ENCODE measurements at regions not wholly inside any gene's neighbourhood (a gene's known extent, or its start where the extent isn't known, plus 50 kb on each side); places are given as distances from the start of the nearest gene placed in this dataset.
"Not testable (repeated sequence)": the region's sequence is repeated elsewhere in the genome, so short reads cannot be mapped to it uniquely, and the experiment has no call there.

DNA sequence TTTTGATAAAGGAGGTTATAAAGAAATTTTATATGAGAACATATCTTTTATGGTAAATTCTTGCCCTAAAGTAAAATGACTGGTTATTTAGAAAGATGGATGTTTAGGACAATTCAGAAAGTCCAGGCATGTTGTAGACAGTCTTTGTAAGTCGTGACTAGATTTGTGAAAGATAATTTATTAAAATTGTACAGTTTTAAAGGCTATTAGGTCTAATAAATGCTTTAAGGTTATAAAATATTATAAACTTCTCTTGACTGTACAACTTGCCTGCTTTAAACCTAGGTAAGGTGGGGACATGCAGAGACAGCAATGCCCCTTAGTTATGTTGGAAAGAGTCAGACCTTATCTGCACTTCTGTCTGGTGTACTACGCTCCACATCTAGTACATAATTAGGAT, 933.5 kb downstream of the SI start:
- DNase-seq (ENCODE audit: low read depth in 2 of 2): no peak

- no peak for DNase-seq (ENCODE audit: low read depth in 2 of 2)
Observed at GRCh38 chr3:164132878-164133277, 945.4 kb downstream of the SI start.

DNA sequence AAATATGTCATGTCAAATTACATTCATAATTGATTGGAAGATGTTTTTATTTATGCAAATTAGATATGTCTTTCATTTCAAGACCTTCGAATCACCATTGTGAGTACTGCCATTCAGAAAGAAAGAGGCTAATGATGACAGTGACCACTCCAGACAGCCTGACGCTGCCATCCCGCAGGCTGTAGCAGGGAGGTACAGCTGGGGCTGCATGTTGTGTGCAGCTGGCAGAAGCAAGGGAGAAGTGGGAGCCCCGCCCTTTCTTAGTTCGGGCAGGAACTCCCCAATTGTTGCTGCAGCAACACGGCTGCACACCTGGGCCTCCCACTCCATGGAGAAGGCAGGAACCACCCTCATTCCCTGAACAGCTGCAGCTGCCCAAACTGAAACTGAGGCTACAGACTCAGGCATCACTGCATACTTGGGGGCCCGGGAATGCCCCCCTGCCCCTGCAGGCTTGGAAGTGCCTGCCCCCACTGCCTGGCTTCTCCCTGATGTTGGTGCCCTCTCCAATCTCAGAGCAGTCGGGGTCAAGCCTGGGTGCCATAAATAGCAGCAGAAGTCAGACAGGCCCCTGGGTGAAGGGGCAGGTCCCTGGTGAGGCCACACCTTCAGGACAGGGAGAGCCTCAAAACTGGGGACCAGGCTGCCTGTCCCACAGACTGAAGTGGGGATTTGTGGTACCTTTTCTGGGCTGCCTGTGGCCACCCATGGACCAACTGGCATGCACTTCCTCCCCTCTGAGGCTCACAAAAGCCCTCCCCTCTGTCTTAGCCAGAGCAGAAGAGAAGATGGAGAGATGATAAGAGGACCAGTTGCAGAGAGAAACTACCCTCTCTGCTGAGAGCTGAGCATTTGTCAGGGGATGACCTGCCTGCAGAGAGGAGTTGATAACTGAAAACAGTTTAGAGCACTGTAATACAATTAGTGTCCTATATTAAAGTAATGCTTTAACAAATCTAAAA, 964.6 kb downstream of the SI start:
- no peak for DNase-seq (ENCODE audit: low read depth in 2 of 2)

- DNase-seq (ENCODE audit: low read depth in 2 of 2): no peak
Observed at GRCh38 chr3:164096352-164096751, 981.9 kb downstream of the SI start.

DNA sequence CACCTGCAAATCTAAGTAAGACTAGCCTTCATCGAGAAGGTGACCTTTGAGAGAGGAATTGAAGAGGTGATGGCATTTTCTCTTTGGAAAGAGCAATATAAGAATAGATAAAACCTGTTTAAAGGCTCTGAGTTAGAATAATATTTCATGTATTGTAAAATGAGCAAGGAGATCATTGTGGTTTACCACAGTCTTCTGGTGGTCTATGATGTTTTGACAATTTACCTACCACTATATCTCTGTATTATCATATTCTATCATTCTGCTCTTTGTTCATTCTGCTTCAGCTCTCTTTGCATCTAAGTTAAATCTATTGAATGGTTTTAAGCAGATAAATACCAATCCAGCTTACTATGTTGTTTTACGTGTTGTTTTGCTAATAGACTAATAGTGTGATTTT, 982.3 kb downstream of the SI start:
- DNase-seq (ENCODE audit: low read depth in 2 of 2): no peak

DNA sequence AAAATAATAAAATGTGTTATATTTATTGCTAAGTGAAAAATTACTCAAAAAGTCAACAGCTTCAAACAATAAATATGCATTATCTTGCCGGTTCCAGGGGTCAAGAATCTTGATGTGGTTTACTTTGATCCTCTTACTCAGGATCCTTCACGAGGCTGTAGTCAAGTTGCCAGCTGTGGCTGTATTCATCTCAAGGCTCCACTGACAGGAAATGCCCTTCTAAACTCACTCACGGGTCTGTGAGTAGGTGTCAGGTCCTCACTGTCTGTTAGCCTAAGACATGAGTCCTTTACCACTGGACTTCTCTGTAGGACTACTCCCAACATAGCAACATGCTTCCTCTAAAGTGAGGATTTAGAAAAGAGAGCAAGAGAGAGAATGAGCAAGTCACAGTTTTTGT, 983.0 kb downstream of the SI start:
- DNase-seq (ENCODE audit: low read depth in 2 of 2): no peak

- DNase-seq (ENCODE audit: low read depth in 2 of 2): no peak
Observed at GRCh38 chr3:164094546-164094945, 983.8 kb downstream of the SI start.

- DNase-seq (ENCODE audit: low read depth in 2 of 2): no peak
Observed at GRCh38 chr3:164080208-164080607, 998.1 kb downstream of the SI start.

- DNase-seq (ENCODE audit: low read depth in 2 of 2): no peak
Observed at GRCh38 chr3:164064298-164064697, 1014.0 kb downstream of the SI start.

- no peak for DNase-seq (ENCODE audit: low read depth in 2 of 2)
Observed at GRCh38 chr3:164060923-164061322, 1017.4 kb downstream of the SI start.

GRCh38 chr3:164049847-164050246, 1028.4 kb downstream of the SI start:
- DNase-seq (ENCODE audit: low read depth in 2 of 2): no peak

GRCh38 chr3:164048451-164048850, 1029.8 kb downstream of the SI start:
- no peak for DNase-seq (ENCODE audit: low read depth in 2 of 2)

GRCh38 chr3:164040991-164041390, 1037.3 kb downstream of the SI start:
- DNase-seq (ENCODE audit: low read depth in 2 of 2): no peak

DNA sequence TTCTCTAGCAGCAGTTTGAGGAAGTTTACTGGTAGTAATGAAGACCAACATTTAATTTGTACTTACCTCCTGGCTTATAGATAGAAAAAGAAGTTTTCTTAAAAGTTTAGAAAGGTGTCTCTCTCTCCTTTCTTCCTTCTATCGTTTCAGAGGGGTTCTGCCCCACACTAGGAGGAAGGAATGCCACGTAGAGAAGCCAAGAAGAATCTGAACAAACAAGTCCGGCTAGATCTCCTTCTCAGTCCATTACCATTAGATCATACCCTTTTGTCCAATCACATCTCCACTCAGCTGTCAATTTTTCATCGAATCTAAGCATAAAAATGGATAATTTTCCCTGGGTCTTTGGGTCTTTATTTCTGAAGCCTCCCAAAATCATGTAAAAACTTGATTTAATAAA, 1048.1 kb downstream of the SI start:
- no peak for DNase-seq (ENCODE audit: low read depth in 2 of 2)

GRCh38 chr3:164024786-164025185, 1053.5 kb downstream of the SI start:
- DNase-seq (ENCODE audit: low read depth in 2 of 2): no peak

GRCh38 chr3:164023480-164023879, 1054.8 kb downstream of the SI start:
- DNase-seq (ENCODE audit: low read depth in 2 of 2): no peak

- no peak for DNase-seq (ENCODE audit: low read depth in 2 of 2)
Observed at GRCh38 chr3:164018500-164018899, 1059.8 kb downstream of the SI start.

DNA sequence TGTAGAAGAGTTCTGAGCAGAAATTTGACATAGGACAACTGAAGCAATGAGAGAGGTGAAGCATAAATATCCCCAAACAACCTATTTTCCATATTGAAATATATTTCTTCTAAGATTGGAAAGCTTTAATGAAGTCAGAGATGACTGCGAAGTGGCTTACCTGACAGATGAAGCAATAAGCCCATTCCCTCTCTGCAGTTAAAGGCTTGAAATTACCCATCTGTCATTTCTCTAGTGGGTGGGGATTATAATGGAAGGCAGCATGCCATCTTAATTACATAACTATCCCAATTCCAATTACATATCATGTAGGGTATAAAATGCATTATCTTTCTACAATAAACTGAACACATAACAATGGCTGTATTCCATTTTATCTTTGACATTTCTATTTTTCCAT, 1070.5 kb downstream of the SI start:
- DNase-seq (ENCODE audit: low read depth in 2 of 2): no peak

- DNase-seq (ENCODE audit: low read depth in 2 of 2): no peak
Observed at GRCh38 chr3:164004205-164004604, 1074.1 kb downstream of the SI start.

DNA sequence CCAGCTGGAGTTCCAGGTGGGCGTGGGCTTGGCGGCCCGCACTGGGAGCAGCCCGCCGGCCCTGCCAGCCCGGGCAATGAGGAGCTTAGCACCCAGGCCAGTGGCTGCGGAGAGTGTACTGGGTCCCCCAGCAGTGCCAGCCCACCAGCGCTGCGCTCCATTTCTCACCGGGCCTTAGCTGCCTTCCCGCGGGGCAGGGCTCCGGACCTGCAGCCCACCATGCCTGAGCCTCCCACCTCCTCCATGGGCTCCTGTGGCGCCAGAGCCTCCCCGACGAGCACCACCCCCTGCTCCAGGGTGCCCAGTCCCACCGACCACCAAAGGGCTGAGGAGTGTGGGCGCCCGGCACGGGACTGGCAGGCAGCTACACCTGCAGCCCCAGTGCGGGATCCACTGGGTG, 1075.3 kb downstream of the SI start:
- not testable (repeated sequence) for DNase-seq (ENCODE audit: low read depth in 2 of 2)

DNA sequence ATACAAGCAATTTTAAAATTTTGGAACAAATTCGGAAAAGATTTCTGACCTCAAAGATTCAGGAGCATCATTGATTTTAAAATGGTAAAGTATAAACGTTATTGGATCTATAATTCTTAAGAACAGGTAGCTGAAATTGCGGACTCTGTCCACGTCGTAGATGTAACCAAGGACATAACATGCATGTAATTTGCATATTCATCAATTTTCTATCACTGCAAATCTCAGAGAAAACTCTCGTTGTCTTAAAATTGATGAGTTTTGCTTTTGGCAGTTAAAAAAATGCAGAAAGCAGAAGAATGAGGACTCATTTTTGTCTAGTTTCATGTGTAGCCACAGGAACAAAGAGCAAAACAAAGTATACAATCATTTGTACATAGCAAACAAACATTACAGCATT, 1094.4 kb downstream of the SI start:
- no peak for DNase-seq (ENCODE audit: low read depth in 2 of 2)

GRCh38 chr3:163971861-163972260, 1106.4 kb downstream of the SI start:
- DNase-seq (ENCODE audit: low read depth in 2 of 2): no peak

- DNase-seq (ENCODE audit: low read depth in 2 of 2): no peak
Observed at GRCh38 chr3:163957072-163957471, 1121.2 kb downstream of the SI start.

GRCh38 chr3:163953526-163953925, 1124.8 kb downstream of the SI start:
- no peak for DNase-seq (ENCODE audit: low read depth in 2 of 2)
